ENCODE measurements at regions not wholly inside any gene's neighbourhood (a gene's known extent, or its start where the extent isn't known, plus 50 kb on each side); places are given as distances from the start of the nearest gene placed in this dataset.

DNA sequence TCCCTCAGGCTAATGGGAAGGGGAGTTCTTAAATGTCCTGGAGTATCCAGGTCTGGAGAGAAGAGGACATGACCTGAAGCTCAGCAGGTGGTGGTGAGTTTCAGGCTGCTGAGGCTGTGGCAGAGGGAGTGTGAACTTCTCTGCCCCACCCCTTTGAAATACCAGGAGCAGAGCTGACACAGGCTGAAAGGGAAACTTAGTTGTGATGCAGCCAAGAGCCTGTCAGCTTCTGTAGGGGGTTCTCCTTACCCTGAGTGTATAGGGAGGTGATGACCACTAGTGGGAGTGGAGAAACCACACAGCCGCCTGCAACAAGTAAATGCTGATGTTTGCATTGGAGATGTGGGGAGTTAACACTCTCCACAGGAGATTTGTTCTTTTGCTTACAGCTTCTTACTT, 152.3 kb downstream of the FCRL5 start:
- TF ChIP-seq, protein P1, sequence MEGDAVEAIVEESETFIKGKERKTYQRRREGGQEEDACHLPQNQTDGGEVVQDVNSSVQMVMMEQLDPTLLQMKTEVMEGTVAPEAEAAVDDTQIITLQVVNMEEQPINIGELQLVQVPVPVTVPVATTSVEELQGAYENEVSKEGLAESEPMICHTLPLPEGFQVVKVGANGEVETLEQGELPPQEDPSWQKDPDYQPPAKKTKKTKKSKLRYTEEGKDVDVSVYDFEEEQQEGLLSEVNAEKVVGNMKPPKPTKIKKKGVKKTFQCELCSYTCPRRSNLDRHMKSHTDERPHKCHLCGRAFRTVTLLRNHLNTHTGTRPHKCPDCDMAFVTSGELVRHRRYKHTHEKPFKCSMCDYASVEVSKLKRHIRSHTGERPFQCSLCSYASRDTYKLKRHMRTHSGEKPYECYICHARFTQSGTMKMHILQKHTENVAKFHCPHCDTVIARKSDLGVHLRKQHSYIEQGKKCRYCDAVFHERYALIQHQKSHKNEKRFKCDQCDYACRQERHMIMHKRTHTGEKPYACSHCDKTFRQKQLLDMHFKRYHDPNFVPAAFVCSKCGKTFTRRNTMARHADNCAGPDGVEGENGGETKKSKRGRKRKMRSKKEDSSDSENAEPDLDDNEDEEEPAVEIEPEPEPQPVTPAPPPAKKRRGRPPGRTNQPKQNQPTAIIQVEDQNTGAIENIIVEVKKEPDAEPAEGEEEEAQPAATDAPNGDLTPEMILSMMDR (conservative IDR thresholded peaks at IDR 0.05; ENCODE audit: low read depth in 2 of 2), result no peak
- TF ChIP-seq EZH2 (IDR thresholded peaks at IDR 0.05; ENCODE audit: low read depth, unreplicated experiment) (no peak), CREB1 (CRISPR knock-in tag; IDR thresholded peaks at IDR 0.05; ENCODE audit: low read depth) (no peak)
- TF ChIP-seq, protein P2, sequence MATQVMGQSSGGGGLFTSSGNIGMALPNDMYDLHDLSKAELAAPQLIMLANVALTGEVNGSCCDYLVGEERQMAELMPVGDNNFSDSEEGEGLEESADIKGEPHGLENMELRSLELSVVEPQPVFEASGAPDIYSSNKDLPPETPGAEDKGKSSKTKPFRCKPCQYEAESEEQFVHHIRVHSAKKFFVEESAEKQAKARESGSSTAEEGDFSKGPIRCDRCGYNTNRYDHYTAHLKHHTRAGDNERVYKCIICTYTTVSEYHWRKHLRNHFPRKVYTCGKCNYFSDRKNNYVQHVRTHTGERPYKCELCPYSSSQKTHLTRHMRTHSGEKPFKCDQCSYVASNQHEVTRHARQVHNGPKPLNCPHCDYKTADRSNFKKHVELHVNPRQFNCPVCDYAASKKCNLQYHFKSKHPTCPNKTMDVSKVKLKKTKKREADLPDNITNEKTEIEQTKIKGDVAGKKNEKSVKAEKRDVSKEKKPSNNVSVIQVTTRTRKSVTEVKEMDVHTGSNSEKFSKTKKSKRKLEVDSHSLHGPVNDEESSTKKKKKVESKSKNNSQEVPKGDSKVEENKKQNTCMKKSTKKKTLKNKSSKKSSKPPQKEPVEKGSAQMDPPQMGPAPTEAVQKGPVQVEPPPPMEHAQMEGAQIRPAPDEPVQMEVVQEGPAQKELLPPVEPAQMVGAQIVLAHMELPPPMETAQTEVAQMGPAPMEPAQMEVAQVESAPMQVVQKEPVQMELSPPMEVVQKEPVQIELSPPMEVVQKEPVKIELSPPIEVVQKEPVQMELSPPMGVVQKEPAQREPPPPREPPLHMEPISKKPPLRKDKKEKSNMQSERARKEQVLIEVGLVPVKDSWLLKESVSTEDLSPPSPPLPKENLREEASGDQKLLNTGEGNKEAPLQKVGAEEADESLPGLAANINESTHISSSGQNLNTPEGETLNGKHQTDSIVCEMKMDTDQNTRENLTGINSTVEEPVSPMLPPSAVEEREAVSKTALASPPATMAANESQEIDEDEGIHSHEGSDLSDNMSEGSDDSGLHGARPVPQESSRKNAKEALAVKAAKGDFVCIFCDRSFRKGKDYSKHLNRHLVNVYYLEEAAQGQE (IDR thresholded peaks at IDR 0.05; ENCODE audit: unreplicated experiment), result no peak
